HepG2 (cell line): ENCODE measurements at regions not wholly inside any gene's neighbourhood (a gene's known extent, or its start where the extent isn't known, plus 50 kb on each side); places are given as distances from the start of the nearest gene placed in this dataset.

Experiments
- CBX5 ChIP-seq: sonication (generic); formaldehyde crosslinking; IDR thresholded peaks from 2 replicates; pipeline ENCODE4 v1.4.0; 2020; ENCODE audit warnings: missing genetic modification reagents, borderline replicate concordance
- CEBPB ChIP-seq: IDR thresholded peaks from 2 replicates; pipeline ENCODE4 v1.6.1; 2011; ENCODE audit warnings: low read depth, low read length, improper control_type of control experiment, borderline replicate concordance
- DZIP1 ChIP-seq: sonication (generic); formaldehyde crosslinking; IDR thresholded peaks from 2 replicates; pipeline ENCODE4 v1.5.0; 2020; ENCODE audit warnings: mild to moderate bottlenecking, missing genetic modification reagents
- ERF ChIP-seq: IDR thresholded peaks from 2 replicates; pipeline ENCODE4 v1.6.1; 2018; ENCODE audit warnings: missing biosample characterization, missing genetic modification reagents
- FOSL2 ChIP-seq: sonication (generic); formaldehyde crosslinking; IDR thresholded peaks from 2 replicates; pipeline ENCODE4 v1.4.0; 2020; ENCODE audit warnings: missing genetic modification reagents
- FOXA3 ChIP-seq: IDR thresholded peaks from 2 replicates; pipeline ENCODE4 v1.6.1; 2016; ENCODE audit warnings: missing genetic modification reagents, missing compliant biosample characterization
- HNF1B ChIP-seq: sonication (generic); formaldehyde crosslinking; IDR thresholded peaks from 2 replicates; pipeline ENCODE4 v1.5.1; 2020; ENCODE audit warnings: mild to moderate bottlenecking, moderate library complexity, missing genetic modification reagents
- MED13 ChIP-seq: sonication (generic); formaldehyde crosslinking; IDR thresholded peaks from 2 replicates; pipeline ENCODE4 v1.5.0; 2020; ENCODE audit warnings: missing genetic modification reagents
- MTF2 ChIP-seq: sonication (generic); formaldehyde crosslinking; IDR thresholded peaks from 2 replicates; pipeline ENCODE4 v1.5.0; 2020; ENCODE audit warnings: missing genetic modification reagents, borderline replicate concordance
- REXO4 ChIP-seq: sonication (generic); formaldehyde crosslinking; IDR thresholded peaks from 2 replicates; pipeline ENCODE4 v1.8.0; 2022; ENCODE audit warnings: missing genetic modification reagents, mild to moderate bottlenecking, borderline replicate concordance
- SATB2 ChIP-seq: sonication (generic); formaldehyde crosslinking; IDR thresholded peaks from 2 replicates; pipeline ENCODE4 v1.5.0; 2020; ENCODE audit warnings: missing genetic modification reagents
- ZBTB33 ChIP-seq: sonication (generic); formaldehyde crosslinking; IDR thresholded peaks from 2 replicates; pipeline ENCODE4 v1.4.0; 2020; ENCODE audit warnings: missing genetic modification reagents
- ZGPAT ChIP-seq: IDR thresholded peaks from 2 replicates; pipeline ENCODE4 v1.6.1; 2016; ENCODE audit warnings: mild to moderate bottlenecking
- ZNF234 ChIP-seq: sonication (generic); formaldehyde crosslinking; conservative IDR thresholded peaks from 2 replicates; pipeline ENCODE4 v1.5.1; 2020; ENCODE audit warnings: mild to moderate bottlenecking, missing genetic modification reagents
- ZNF280D ChIP-seq: sonication (generic); formaldehyde crosslinking; IDR thresholded peaks from 2 replicates; pipeline ENCODE4 v1.5.1; 2020; ENCODE audit warnings: mild to moderate bottlenecking, missing genetic modification reagents
- ZNF337 ChIP-seq: sonication (generic); formaldehyde crosslinking; IDR thresholded peaks from 2 replicates; pipeline ENCODE4 v1.5.1; 2020; ENCODE audit warnings: missing genetic modification reagents, low read depth, mild to moderate bottlenecking, borderline replicate concordance
- ZNF670 ChIP-seq: sonication (generic); formaldehyde crosslinking; IDR thresholded peaks from 2 replicates; pipeline ENCODE4 v1.8.0; 2022; ENCODE audit warnings: mild to moderate bottlenecking, missing genetic modification reagents, borderline replicate concordance
- ZSCAN21 ChIP-seq: sonication (generic); formaldehyde crosslinking; IDR thresholded peaks from 2 replicates; pipeline ENCODE4 v1.8.0; 2022; ENCODE audit warnings: mild to moderate bottlenecking, missing genetic modification reagents, moderate library complexity, borderline replicate concordance

GRCh38 chr5:38193015-38193581 lies 65.3 kb upstream of the EGFLAM start (continued):
- TF ChIP-seq DZIP1 (CRISPR knock-in tag) (no peak), ZSCAN21 (CRISPR knock-in tag) (no peak; the same call in 1 of the 2 replicates), MED13 (CRISPR knock-in tag) (0 out of 2 replicates have a peak, but pooled peaks have one; percentile 35), MTF2 (CRISPR knock-in tag) (peak; percentile 40; the same call in 1 of the 2 replicates), CEBPB (no peak), ZNF337 (CRISPR knock-in tag) (no peak), FOSL2 (CRISPR knock-in tag) (peak; percentile 61), FOXA3 (peak; percentile 39; the same call in 1 of the 2 replicates), ZNF670 (no peak), HNF1B (CRISPR knock-in tag) (0 out of 2 replicates have a peak, but pooled peaks have one; percentile 25), SATB2 (CRISPR knock-in tag) (no peak), ZNF280D (CRISPR knock-in tag) (0 out of 2 replicates have a peak, but pooled peaks have one; percentile 65), ZBTB33 (CRISPR knock-in tag) (peak; percentile 48; the same call in 1 of the 2 replicates), CBX5 (CRISPR knock-in tag) (peak; percentile 91), REXO4 (CRISPR knock-in tag) (no peak), ZNF234 (CRISPR knock-in tag) (no peak), ZGPAT (CRISPR knock-in tag) (peak; percentile 61; the same call in 1 of the 2 replicates), ERF (CRISPR knock-in tag) (peak; percentile 57; the same call in 1 of the 2 replicates)
